Endothelial cell of umbilical vein (primary cell): ENCODE measurements at regions not wholly inside any gene's neighbourhood (a gene's known extent, or its start where the extent isn't known, plus 50 kb on each side); places are given as distances from the start of the nearest gene placed in this dataset.

Experiments
- CTCF ChIP-seq, 2 donors: IDR thresholded peaks; 1 replicate in 1 of 2; 2 replicates in 1 of 2; pipeline ENCODE4 v1.5.1; 2011; ENCODE audit warnings: low read length in 2 of 2, mild to moderate bottlenecking in 2 of 2, moderate library complexity in 2 of 2, control low read depth in 1 of 2, inconsistent platforms in 1 of 2, low read depth in 1 of 2; ENCODE audit not compliant: insufficient read depth in 1 of 2; ENCODE audit errors: extremely low read depth in 1 of 2
- EZH2 ChIP-seq: IDR thresholded peaks from 2 replicates; pipeline ENCODE4 v1.6.1; 2012; ENCODE audit warnings: borderline replicate concordance, low read depth, mild to moderate bottlenecking, moderate library complexity, low read length, inconsistent platforms; ENCODE audit not compliant: severe bottlenecking
- POLR2A ChIP-seq: IDR thresholded peaks from 2 replicates; pipeline ENCODE4 v1.6.1; 2012; ENCODE audit warnings: low read depth, mild to moderate bottlenecking, control low read depth, low read length

- TF ChIP-seq EZH2, result no peak
- TF ChIP-seq CTCF (IDR thresholded peaks at IDR 0.05; ENCODE audit: extremely low read depth in 1 of 2, insufficient read depth in 1 of 2, low read depth in 1 of 2, low read length in 2 of 2), result no peak
- TF ChIP-seq POLR2A, result no peak
Observed at GRCh38 chr14:52125885-52126284, 57.0 kb upstream of the NID2 start.
